UCSD-AML1 (cell line): ENCODE measurements at regions not wholly inside any gene's neighbourhood (a gene's known extent, or its start where the extent isn't known, plus 50 kb on each side); places are given as distances from the start of the nearest gene placed in this dataset.
"Not testable (repeated sequence)": the region's sequence is repeated elsewhere in the genome, so short reads cannot be mapped to it uniquely, and the experiment has no call there.

Experiments
- DNase-seq: peaks from one replicate; lab custom pipeline; 2025; ENCODE audit not compliant: unreplicated experiment; lab: John Stamatoyannopoulos, UW

GRCh38 chr20:30164389-30164788, 1093.1 kb upstream of the DEFB115 start:
- not testable (repeated sequence) for DNase-seq

GRCh38 chr20:30167540-30167939, 1089.9 kb upstream of the DEFB115 start:
- no peak for DNase-seq

- DNase-seq, result no peak
Measured at GRCh38 chr20:30168025-30168799, 1089.3 kb upstream of the DEFB115 start.

DNA sequence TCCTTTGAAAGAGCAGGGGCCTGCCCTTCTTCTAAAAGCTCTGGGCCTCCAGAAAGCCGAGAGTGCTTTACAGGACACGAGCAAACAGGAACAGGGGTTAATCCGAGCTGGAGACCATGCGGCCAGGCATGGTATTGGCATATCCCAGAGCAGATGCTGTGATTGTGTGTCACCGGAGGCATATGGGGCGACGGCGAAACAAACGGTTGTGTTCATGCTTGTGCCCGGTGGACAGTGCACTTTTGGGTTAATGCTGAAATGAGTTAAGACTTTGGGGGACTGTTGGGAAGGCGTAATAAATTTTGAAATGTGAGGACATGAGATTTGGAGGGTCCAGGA, 1088.7 kb upstream of the DEFB115 start:
- no peak for DNase-seq

- no peak for DNase-seq
Measured at GRCh38 chr20:30175681-30176080, 1081.8 kb upstream of the DEFB115 start.

DNA sequence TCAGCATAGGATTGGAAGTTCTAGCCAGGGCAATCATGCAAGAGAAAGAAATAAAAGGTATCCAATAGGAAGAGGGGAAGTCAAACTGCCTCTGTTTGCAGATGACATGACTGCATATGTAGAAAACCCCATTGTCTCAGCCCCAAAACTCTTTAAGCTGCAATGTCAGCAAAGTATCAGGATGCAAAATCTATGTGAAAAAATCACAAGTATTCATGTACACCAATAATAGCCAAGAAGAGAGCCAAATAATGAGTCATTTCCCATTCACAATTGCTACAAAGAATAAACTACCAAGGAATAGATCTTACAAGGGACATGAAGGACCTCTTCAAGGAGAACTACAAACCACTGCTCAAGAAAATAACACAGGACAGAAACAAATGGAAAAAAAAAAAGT, 1074.3 kb upstream of the DEFB115 start:
- not testable (repeated sequence) for DNase-seq

GRCh38 chr20:30191785-30192184, 1065.7 kb upstream of the DEFB115 start:
- DNase-seq, result not testable (repeated sequence)

GRCh38 chr20:30234477-30234876, 1023.0 kb upstream of the DEFB115 start:
- not testable (repeated sequence) for DNase-seq

DNA sequence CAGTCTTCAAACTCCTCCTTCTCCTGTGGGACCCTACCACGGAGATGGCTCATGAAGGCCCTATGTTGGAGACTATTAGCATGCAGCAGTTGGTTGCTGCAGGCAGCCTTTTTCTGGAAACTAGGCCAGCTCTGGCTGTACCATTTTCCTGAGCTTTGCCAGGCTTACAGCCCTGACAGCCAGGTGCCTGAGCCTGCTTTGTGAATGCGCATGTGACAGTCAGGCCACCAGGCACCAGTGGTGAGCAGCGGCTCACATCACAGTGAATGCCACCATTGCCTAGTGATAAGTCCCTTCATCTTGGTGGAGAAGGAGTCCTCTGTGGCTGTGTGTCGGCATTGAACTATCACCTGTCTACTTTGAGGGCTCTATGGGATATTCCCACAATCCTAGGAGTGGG, 982.4 kb upstream of the DEFB115 start:
- not testable (repeated sequence) for DNase-seq

DNA sequence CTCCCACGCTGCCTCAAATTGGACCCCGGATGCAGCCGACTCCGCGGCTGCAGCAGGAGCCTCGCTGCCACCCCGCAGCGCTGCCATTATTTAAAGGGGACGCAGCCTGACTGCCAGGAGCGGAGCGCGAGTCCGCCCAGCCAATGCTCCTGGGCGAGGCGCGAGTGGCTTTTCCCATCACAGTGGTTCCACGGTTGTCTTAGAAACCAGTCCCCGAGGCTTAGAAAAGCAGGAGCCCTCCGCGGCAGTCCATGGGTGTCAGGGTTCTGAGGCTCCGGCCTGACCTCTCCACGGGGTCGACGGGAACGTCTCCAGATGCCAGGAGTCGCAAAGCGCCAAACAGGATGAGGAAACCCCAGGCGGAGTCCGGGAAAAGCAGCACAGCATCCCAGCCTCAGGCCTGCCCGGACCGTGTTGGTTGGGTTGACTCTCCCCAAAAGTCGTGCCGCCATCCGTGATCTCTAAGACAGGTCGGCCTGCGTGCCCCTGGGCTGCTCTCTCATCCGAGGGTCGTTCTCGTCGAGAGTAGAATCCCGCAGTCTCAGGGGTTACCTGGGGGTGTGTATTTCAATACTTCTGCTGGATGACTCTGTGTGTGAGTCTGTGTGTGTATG, 975.8 kb upstream of the DEFB115 start:
- no peak for DNase-seq

- DNase-seq, result not testable (repeated sequence)
Measured at GRCh38 chr20:30283476-30284280, 973.8 kb upstream of the DEFB115 start.

GRCh38 chr20:30284281-30284905, 973.1 kb upstream of the DEFB115 start:
- DNase-seq, result no peak

- DNase-seq, result no peak
Measured at GRCh38 chr20:30285677-30286076, 971.8 kb upstream of the DEFB115 start.

GRCh38 chr20:30286157-30286556, 971.3 kb upstream of the DEFB115 start:
- DNase-seq, result no peak

- DNase-seq, result not testable (repeated sequence)
Measured at GRCh38 chr20:30287459-30287858, 970.0 kb upstream of the DEFB115 start.

DNA sequence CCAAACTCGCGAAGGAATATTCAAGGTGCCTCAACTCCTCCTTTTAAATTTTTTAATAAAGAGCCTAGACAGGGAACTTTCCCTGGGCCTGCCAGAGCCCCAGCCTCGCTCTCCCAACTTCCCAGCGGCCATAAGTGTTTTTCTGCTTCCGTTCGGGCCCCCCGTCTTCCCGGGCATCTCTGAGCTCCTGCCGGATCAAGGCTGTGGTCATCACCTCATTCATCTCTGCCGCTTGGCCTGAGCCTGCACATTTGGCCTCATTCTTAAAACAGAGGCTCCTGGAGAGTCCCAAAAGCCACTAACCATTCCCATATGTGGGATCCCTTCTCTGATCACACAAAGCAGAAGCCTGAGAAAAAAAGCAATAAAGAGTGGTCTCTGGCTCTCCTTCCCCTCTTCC, 969.1 kb upstream of the DEFB115 start:
- DNase-seq, result no peak

GRCh38 chr20:30289049-30289448, 968.4 kb upstream of the DEFB115 start:
- DNase-seq, result not testable (repeated sequence)

- peak; percentile 32 for DNase-seq
Measured at GRCh38 chr20:30289711-30290141, 967.7 kb upstream of the DEFB115 start.

- DNase-seq, result peak; percentile 72
Measured at GRCh38 chr20:30290361-30291063, 967.0 kb upstream of the DEFB115 start.

GRCh38 chr20:30291064-30291379, 966.4 kb upstream of the DEFB115 start:
- DNase-seq, result not testable (repeated sequence)

GRCh38 chr20:30291686-30292085, 965.8 kb upstream of the DEFB115 start:
- DNase-seq, result not testable (repeated sequence)
